HepG2 (cell line): ENCODE measurements at regions not wholly inside any gene's neighbourhood (a gene's known extent, or its start where the extent isn't known, plus 50 kb on each side); places are given as distances from the start of the nearest gene placed in this dataset.
A peak's percentile ranks its signal among the peaks of the same experiment; 100 is the strongest.

ENCODE experiments used
- ARNT2 ChIP-seq: sonication (generic); formaldehyde crosslinking; IDR thresholded peaks from 2 replicates; pipeline ENCODE4 v1.8.0; 2022; ENCODE audit warnings: mild to moderate bottlenecking, low read depth, missing genetic modification reagents, moderate library complexity
- BCL6 ChIP-seq: IDR thresholded peaks from 2 replicates; pipeline ENCODE4 v1.6.1; 2016; ENCODE audit warnings: missing genetic modification reagents, missing compliant biosample characterization
- CBX5 ChIP-seq: sonication (generic); formaldehyde crosslinking; IDR thresholded peaks from 2 replicates; pipeline ENCODE4 v1.4.0; 2020; ENCODE audit warnings: missing genetic modification reagents, borderline replicate concordance
- DNMT1 ChIP-seq: sonication (generic); formaldehyde crosslinking; IDR thresholded peaks from 2 replicates; pipeline ENCODE4 v1.5.1; 2020; ENCODE audit warnings: mild to moderate bottlenecking, missing genetic modification reagents
- ERF ChIP-seq: IDR thresholded peaks from 2 replicates; pipeline ENCODE4 v1.6.1; 2018; ENCODE audit warnings: missing biosample characterization, missing genetic modification reagents
- FOXP1 ChIP-seq, 2 experiments: fragments of 450-650 bp in 1 of 2; IDR thresholded peaks; 2 replicates each; pipeline ENCODE4 v1.6.1; 2017 to 2018; ENCODE audit warnings: antibody characterized with exemption in 1 of 2
- HIC2 ChIP-seq: sonication (generic); formaldehyde crosslinking; IDR thresholded peaks from 2 replicates; pipeline ENCODE4 v1.9.0; 2022; ENCODE audit warnings: low read depth, missing genetic modification reagents
- MXI1 ChIP-seq: IDR thresholded peaks from 3 replicates; pipeline ENCODE4 v1.6.1; 2012; ENCODE audit warnings: low read depth, low read length, inconsistent platforms, borderline replicate concordance
- NRL ChIP-seq: sonication (generic); formaldehyde crosslinking; IDR thresholded peaks from 2 replicates; pipeline ENCODE4 v1.5.0; 2020; ENCODE audit warnings: missing genetic modification reagents, mild to moderate bottlenecking, moderate library complexity, borderline replicate concordance
- RXRB ChIP-seq: IDR thresholded peaks from 2 replicates; pipeline ENCODE4 v1.6.1; 2016; ENCODE audit warnings: borderline replicate concordance, missing genetic modification reagents, missing compliant biosample characterization
- TFDP1 ChIP-seq: IDR thresholded peaks from 2 replicates; pipeline ENCODE4 v1.6.1; 2016; ENCODE audit warnings: missing compliant biosample characterization, missing genetic modification reagents, borderline replicate concordance
- ZBTB20 ChIP-seq: sonication (generic); formaldehyde crosslinking; IDR thresholded peaks from 2 replicates; pipeline ENCODE4 v1.8.1; 2023; ENCODE audit warnings: missing genetic modification reagents, low read depth, mild to moderate bottlenecking, borderline replicate concordance
- ZBTB26 ChIP-seq: IDR thresholded peaks from 2 replicates; pipeline ENCODE4 v1.6.1; 2016; ENCODE audit warnings: missing compliant biosample characterization, missing genetic modification reagents, borderline replicate concordance
- ZBTB7B ChIP-seq: sonication (generic); formaldehyde crosslinking; IDR thresholded peaks from 2 replicates; pipeline ENCODE4 v1.4.0; 2020; ENCODE audit warnings: missing genetic modification reagents
- ZFP41 ChIP-seq: sonication (generic); formaldehyde crosslinking; IDR thresholded peaks from 2 replicates; pipeline ENCODE4 v1.4.0; 2020; ENCODE audit warnings: mild to moderate bottlenecking, missing genetic modification reagents, borderline replicate concordance
- ZNF225 ChIP-seq: sonication (generic); formaldehyde crosslinking; IDR thresholded peaks from 2 replicates; pipeline ENCODE4 v1.4.0; 2020; ENCODE audit warnings: mild to moderate bottlenecking, missing genetic modification reagents
- ZNF546 ChIP-seq: sonication (generic); formaldehyde crosslinking; conservative IDR thresholded peaks from 2 replicates; pipeline ENCODE4 v1.8.1; 2023; ENCODE audit warnings: mild to moderate bottlenecking, missing genetic modification reagents
- TF ChIP-seq, protein P1 (sequence below): sonication (generic); formaldehyde crosslinking; IDR thresholded peaks from 2 replicates; pipeline ENCODE4 v1.4.0; 2020; ENCODE audit warnings: mild to moderate bottlenecking, missing genetic modification reagents
- TF ChIP-seq, protein P2 (sequence below): sonication (generic); formaldehyde crosslinking; IDR thresholded peaks from 2 replicates; pipeline ENCODE4 v1.5.1; 2020; ENCODE audit warnings: missing genetic modification reagents, mild to moderate bottlenecking, borderline replicate concordance

DNA sequence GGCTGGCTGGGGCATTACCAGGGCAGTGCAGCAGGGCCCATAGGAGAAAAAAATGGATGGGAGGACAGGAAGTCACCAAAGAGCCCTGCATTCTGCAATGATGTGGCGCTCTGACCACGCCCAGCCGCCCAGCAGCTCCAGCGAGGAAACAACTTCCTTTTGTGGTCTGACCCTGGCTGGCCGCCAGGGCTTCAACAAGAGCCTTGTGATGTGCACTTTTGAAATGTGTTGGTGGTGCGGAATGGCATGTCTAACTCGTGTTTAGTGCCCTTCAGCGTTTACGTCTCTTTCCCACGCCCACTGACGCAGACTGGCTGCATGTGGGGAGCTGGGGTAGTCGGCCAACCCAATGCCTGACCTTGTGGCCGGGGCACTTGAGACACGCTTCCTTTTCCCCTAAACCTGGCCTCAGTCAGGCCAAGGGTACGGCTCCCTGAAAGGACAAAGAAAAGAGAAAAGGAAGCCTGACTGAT is 81.9 kb upstream of the CTNNB1 start (continued):
- TF ChIP-seq, protein P1, sequence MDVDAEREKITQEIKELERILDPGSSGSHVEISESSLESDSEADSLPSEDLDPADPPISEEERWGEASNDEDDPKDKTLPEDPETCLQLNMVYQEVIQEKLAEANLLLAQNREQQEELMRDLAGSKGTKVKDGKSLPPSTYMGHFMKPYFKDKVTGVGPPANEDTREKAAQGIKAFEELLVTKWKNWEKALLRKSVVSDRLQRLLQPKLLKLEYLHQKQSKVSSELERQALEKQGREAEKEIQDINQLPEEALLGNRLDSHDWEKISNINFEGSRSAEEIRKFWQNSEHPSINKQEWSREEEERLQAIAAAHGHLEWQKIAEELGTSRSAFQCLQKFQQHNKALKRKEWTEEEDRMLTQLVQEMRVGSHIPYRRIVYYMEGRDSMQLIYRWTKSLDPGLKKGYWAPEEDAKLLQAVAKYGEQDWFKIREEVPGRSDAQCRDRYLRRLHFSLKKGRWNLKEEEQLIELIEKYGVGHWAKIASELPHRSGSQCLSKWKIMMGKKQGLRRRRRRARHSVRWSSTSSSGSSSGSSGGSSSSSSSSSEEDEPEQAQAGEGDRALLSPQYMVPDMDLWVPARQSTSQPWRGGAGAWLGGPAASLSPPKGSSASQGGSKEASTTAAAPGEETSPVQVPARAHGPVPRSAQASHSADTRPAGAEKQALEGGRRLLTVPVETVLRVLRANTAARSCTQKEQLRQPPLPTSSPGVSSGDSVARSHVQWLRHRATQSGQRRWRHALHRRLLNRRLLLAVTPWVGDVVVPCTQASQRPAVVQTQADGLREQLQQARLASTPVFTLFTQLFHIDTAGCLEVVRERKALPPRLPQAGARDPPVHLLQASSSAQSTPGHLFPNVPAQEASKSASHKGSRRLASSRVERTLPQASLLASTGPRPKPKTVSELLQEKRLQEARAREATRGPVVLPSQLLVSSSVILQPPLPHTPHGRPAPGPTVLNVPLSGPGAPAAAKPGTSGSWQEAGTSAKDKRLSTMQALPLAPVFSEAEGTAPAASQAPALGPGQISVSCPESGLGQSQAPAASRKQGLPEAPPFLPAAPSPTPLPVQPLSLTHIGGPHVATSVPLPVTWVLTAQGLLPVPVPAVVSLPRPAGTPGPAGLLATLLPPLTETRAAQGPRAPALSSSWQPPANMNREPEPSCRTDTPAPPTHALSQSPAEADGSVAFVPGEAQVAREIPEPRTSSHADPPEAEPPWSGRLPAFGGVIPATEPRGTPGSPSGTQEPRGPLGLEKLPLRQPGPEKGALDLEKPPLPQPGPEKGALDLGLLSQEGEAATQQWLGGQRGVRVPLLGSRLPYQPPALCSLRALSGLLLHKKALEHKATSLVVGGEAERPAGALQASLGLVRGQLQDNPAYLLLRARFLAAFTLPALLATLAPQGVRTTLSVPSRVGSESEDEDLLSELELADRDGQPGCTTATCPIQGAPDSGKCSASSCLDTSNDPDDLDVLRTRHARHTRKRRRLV: peak; percentile 64; the same call in 1 of the 2 replicates
- TF ChIP-seq HIC2 (CRISPR knock-in tag) (no peak), FOXP1 (IDR thresholded peaks at IDR 0.05) (no peak), FOXP1 (CRISPR knock-in tag; IDR thresholded peaks at IDR 0.05) (no peak), BCL6 (CRISPR knock-in tag) (peak; percentile 38; the same call in 1 of the 2 replicates), ZBTB20 (CRISPR knock-in tag) (0 out of 2 replicates have a peak, but pooled peaks have one; percentile 25), ERF (peak; percentile 64; the same call in 1 of the 2 replicates), ZBTB7B (CRISPR knock-in tag) (no peak), DNMT1 (CRISPR knock-in tag) (0 out of 2 replicates have a peak, but pooled peaks have one; percentile 39), MXI1 (peak; percentile 32; the same call in 1 of the 3 replicates), ZNF546 (no peak), ARNT2 (CRISPR knock-in tag) (peak; percentile 46; the same call in 1 of the 2 replicates), ZNF225 (CRISPR knock-in tag) (no peak), CBX5 (CRISPR knock-in tag) (no peak), NRL (CRISPR knock-in tag) (no peak), ZFP41 (no peak), RXRB (CRISPR knock-in tag) (peak; percentile 33; the same call in 1 of the 2 replicates), TFDP1 (peak; percentile 74; the same call in 1 of the 2 replicates), ZBTB26 (peak; percentile 60)
- TF ChIP-seq, protein P2, sequence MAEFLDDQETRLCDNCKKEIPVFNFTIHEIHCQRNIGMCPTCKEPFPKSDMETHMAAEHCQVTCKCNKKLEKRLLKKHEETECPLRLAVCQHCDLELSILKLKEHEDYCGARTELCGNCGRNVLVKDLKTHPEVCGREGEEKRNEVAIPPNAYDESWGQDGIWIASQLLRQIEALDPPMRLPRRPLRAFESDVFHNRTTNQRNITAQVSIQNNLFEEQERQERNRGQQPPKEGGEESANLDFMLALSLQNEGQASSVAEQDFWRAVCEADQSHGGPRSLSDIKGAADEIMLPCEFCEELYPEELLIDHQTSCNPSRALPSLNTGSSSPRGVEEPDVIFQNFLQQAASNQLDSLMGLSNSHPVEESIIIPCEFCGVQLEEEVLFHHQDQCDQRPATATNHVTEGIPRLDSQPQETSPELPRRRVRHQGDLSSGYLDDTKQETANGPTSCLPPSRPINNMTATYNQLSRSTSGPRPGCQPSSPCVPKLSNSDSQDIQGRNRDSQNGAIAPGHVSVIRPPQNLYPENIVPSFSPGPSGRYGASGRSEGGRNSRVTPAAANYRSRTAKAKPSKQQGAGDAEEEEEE (CRISPR knock-in tag): peak; percentile 91; the same call in 1 of the 2 replicates
